ENCODE measurements at regions not wholly inside any gene's neighbourhood (a gene's known extent, or its start where the extent isn't known, plus 50 kb on each side); places are given as distances from the start of the nearest gene placed in this dataset.

- TF ChIP-seq EP300 (IDR thresholded peaks at IDR 0.05; ENCODE audit: borderline replicate concordance) (no peak), MAX (IDR thresholded peaks at IDR 0.05) (no peak), RAD21 (IDR thresholded peaks at IDR 0.05; ENCODE audit: low read depth) (no peak), NFIC (IDR thresholded peaks at IDR 0.05) (no peak), CREB1 (IDR thresholded peaks at IDR 0.05; ENCODE audit: low read depth) (no peak), TAF1 (IDR thresholded peaks at IDR 0.05; ENCODE audit: low read depth) (no peak), EGR1 (IDR thresholded peaks at IDR 0.05) (no peak)
These were observed 65.5 kb upstream of the SYT9 start for GRCh38 chr11:7186190-7186589.
